Activated T-helper 2 cell treated with anti-CD3 and anti-CD28 coated beads, Interferon-gamma antibody, Interleukin-2, Interleukin-4, amounts not matched to agents 10 μg/mL and 5 μg/mL and 100 μg/mL, durations not matched to agents 14 hours and 24 hours and 36 hours (primary cell): ENCODE measurements at regions not wholly inside any gene's neighbourhood (a gene's known extent, or its start where the extent isn't known, plus 50 kb on each side); places are given as distances from the start of the nearest gene placed in this dataset.

ENCODE experiments used
- DNase-seq: peaks from one replicate; pipeline ENCODE4 v3.0.0; 2021; ENCODE audit warnings: low spot score
- H3K27ac Mint-ChIP-seq: one replicate; pipeline ENCODE4 v1.8.0; 2021; ENCODE audit warnings: mixed read lengths
- H3K27me3 Mint-ChIP-seq: one replicate; pipeline ENCODE4 v1.8.0; 2021; ENCODE audit warnings: low read depth, mixed read lengths
- H3K36me3 Mint-ChIP-seq: one replicate; pipeline ENCODE4 v1.8.0; 2021; ENCODE audit warnings: low read depth, mixed read lengths
- H3K4me1 Mint-ChIP-seq: one replicate; pipeline ENCODE4 v1.8.0; 2021; ENCODE audit warnings: low read depth, mixed read lengths
- H3K4me3 Mint-ChIP-seq: one replicate; pipeline ENCODE4 v1.8.0; 2021; ENCODE audit warnings: low read depth, mild to moderate bottlenecking, moderate library complexity, mixed read lengths
- H3K9me3 Mint-ChIP-seq: one replicate; pipeline ENCODE4 v1.8.0; 2021; ENCODE audit warnings: mixed read lengths
- intact Hi-C: fragments of 100-400 bp; cut with micrococcal nuclease; formaldehyde crosslinking; loops from one replicate; pipeline ENCODE4 v1.15.1; 2023

DNA sequence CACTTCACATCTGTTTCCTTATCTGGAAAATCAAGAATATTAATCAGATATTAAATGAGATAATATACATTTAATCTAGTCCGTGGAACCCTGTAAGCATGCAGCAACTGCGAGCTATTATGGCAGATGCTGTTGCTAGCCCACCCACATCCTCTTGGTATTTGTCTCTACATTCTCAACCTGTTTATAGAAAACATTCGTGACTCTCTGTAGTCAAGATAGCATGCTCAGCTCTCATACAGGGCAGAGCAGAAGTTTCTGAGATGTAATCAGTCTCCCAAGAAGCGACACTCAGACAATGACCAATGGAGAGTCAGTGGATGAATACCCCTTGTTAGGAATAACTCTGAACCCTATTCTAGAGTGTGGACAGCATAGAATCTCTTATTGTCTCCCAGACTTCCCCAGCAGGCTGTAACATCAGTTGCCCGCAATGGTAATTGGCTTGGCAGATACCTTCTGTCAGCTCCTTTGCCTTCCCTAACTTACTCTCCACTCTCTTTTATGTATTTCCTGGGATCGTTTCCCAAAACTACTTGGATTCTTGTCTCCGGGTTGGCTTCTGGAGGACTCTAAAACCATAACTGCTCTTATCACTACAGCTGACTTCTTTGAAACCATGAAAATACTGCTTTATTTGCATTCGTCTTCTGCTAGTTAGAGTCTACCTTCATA lies 400.7 kb upstream of the TNP1 start:
- Mint-ChIP-seq H3K27me3 (peaks cover 12% of the 10 kb centered on the region), H3K4me1 (no peaks in the 10 kb centered on the region), H3K4me3 (no peak overlapping the region), H3K36me3 (no peaks in the 10 kb centered on the region), H3K27ac (no peak overlapping the region), H3K9me3 (no peaks in the 10 kb centered on the region)
- DNase-seq: no peak
- intact Hi-C loops: no loop called here

GRCh38 chr2:217258170-217258569 lies 398.3 kb upstream of the TNP1 start:
- no peak for DNase-seq
- Mint-ChIP-seq H3K4me3 (no peak overlapping the region), H3K4me1 (no peaks in the 10 kb centered on the region), H3K27me3 (peaks cover 20% of the 10 kb centered on the region), H3K27ac (no peak overlapping the region), H3K9me3 (no peaks in the 10 kb centered on the region), H3K36me3 (no peaks in the 10 kb centered on the region)
- intact Hi-C loops: no loop called here

GRCh38 chr2:217256251-217256650 lies 396.4 kb upstream of the TNP1 start:
- no peak overlapping the region for H3K27ac Mint-ChIP-seq
- H3K9me3 Mint-ChIP-seq: no peaks in the 10 kb centered on the region
- no peak for DNase-seq
- intact Hi-C loops: no loop called here
- no peaks in the 10 kb centered on the region for H3K36me3 Mint-ChIP-seq
- H3K4me3 Mint-ChIP-seq: no peak overlapping the region
- peaks cover 24% of the 10 kb centered on the region for H3K27me3 Mint-ChIP-seq
- no peaks in the 10 kb centered on the region for H3K4me1 Mint-ChIP-seq

DNA sequence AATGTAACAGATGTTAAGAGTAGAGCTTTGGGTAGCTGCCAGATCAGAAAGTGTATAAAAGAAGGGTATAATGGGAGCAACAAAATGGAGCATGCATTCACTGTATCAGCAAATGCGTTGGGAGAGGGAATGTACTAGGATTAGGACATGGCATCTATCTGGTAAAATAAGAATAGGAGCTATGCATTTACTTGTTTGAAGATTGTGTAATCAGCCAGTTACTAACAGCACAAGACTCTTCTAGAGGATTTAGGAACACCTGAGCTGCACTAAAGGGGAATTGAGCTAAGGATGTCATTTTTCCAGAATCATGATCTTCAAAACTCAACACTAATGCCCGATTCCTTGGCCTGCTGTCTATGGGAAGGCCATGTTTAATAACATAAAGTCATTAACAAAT lies 394.2 kb upstream of the TNP1 start:
- Mint-ChIP-seq H3K27me3 (peaks cover 18% of the 10 kb centered on the region), H3K4me3 (no peak overlapping the region), H3K27ac (no peak overlapping the region), H3K36me3 (no peaks in the 10 kb centered on the region), H3K4me1 (no peaks in the 10 kb centered on the region), H3K9me3 (no peaks in the 10 kb centered on the region)
- DNase-seq: no peak
- intact Hi-C loops: no loop called here

DNA sequence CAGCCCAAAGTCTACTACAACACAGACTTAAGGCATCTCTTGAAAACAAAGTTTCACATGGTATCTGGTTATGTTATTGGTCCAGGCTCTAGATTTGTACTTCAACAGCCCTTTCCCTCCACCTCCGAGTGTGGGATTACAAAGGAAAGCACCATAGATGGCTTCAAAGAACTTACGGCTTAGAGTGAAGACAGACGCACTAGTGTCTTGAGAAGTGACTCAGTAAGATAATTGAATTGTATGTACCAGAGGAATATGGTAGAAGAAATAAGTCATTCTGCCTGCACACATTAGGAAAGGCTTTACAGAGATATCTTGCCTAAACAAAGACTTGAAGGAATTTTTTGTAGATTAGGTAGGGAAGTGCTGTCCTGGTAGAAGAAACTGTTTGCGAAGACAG lies 392.3 kb upstream of the TNP1 start:
- no peaks in the 10 kb centered on the region for H3K36me3 Mint-ChIP-seq
- H3K27me3 Mint-ChIP-seq: peaks cover 20% of the 10 kb centered on the region
- no peaks in the 10 kb centered on the region for H3K9me3 Mint-ChIP-seq
- intact Hi-C loops: no loop called here
- DNase-seq: no peak
- H3K27ac Mint-ChIP-seq: no peak overlapping the region
- no peaks in the 10 kb centered on the region for H3K4me1 Mint-ChIP-seq
- H3K4me3 Mint-ChIP-seq: no peak overlapping the region

- no peak overlapping the region for H3K4me3 Mint-ChIP-seq
- H3K36me3 Mint-ChIP-seq: no peaks in the 10 kb centered on the region
- no peaks in the 10 kb centered on the region for H3K9me3 Mint-ChIP-seq
- no peak for DNase-seq
- no peak overlapping the region for H3K27ac Mint-ChIP-seq
- peaks cover 23% of the 10 kb centered on the region for H3K27me3 Mint-ChIP-seq
- peaks cover 8% of the 10 kb centered on the region for H3K4me1 Mint-ChIP-seq
- intact Hi-C loops: no loop called here
These were observed 390.2 kb upstream of the TNP1 start for GRCh38 chr2:217250013-217250524.

GRCh38 chr2:217249121-217250012 lies 389.5 kb upstream of the TNP1 start:
- DNase-seq: no peak
- H3K9me3 Mint-ChIP-seq: no peaks in the 10 kb centered on the region
- H3K27ac Mint-ChIP-seq: no peak overlapping the region
- no peaks in the 10 kb centered on the region for H3K36me3 Mint-ChIP-seq
- H3K4me1 Mint-ChIP-seq: peaks cover 8% of the 10 kb centered on the region
- no peak overlapping the region for H3K4me3 Mint-ChIP-seq
- H3K27me3 Mint-ChIP-seq: peaks cover 23% of the 10 kb centered on the region
- intact Hi-C loops: no loop called here

DNA sequence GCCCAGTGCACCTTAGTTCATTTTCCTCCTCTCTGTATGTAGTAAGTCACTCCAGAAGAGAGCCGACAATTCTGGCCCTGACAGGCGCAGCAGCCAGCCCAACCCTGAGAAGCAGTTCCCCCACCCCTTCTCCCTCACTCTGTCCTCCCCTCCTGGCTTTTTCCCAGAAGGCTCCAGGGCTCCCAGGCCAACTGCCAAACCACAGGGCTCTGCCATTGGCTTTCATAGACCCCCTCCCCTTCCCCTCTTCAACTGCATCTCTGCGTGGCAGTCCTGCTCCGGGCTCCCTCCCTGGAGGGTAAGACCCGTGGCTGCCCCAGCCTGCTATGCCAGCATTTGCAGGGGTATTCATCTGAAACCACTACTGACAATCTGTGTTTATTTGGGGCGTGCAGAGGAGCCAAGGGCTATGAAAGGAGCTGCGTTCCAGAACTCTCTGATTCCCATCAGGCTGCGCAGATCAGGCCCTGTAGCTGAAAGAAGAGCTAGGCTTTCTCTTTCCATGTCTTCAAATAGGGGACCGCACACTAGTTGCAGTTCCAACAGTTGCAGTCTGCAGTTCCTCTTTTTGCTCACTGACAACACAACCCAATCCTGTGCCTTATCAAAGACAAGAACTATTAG lies 388.6 kb upstream of the TNP1 start:
- intact Hi-C loops: no loop called here
- H3K9me3 Mint-ChIP-seq: no peaks in the 10 kb centered on the region
- no peaks in the 10 kb centered on the region for H3K36me3 Mint-ChIP-seq
- DNase-seq: no peak
- H3K27ac Mint-ChIP-seq: no peak overlapping the region
- no peak overlapping the region for H3K4me3 Mint-ChIP-seq
- peaks cover 23% of the 10 kb centered on the region for H3K27me3 Mint-ChIP-seq
- peaks cover 8% of the 10 kb centered on the region for H3K4me1 Mint-ChIP-seq

GRCh38 chr2:217247476-217247875 lies 387.6 kb upstream of the TNP1 start:
- intact Hi-C loops: no loop called here
- no peak overlapping the region for H3K27ac Mint-ChIP-seq
- H3K4me3 Mint-ChIP-seq: no peak overlapping the region
- H3K9me3 Mint-ChIP-seq: no peaks in the 10 kb centered on the region
- no peak for DNase-seq
- no peaks in the 10 kb centered on the region for H3K36me3 Mint-ChIP-seq
- peaks cover 25% of the 10 kb centered on the region for H3K27me3 Mint-ChIP-seq
- H3K4me1 Mint-ChIP-seq: peaks cover 8% of the 10 kb centered on the region

DNA sequence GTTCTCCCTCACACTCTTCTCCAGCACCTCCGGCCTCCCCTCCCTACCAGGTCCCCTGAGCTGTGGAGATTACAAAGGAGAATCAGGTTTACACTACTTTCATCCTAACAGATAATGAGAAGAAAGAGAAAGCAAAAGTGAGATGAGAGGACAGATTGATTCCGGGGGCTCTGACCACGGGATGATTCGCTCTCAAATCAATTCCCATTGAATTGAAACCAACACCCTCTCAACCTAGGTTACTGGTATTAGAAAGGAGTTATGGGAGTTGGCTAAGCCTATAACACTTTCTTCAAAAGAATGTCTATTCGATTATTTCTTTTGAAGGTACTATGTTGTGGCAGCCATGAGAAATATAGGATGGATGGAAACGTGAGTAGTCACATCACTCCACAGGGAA lies 386.2 kb upstream of the TNP1 start:
- Mint-ChIP-seq H3K27me3 (peaks cover 17% of the 10 kb centered on the region), H3K4me1 (peaks cover 8% of the 10 kb centered on the region), H3K9me3 (no peaks in the 10 kb centered on the region), H3K27ac (no peak overlapping the region), H3K4me3 (no peak overlapping the region), H3K36me3 (no peaks in the 10 kb centered on the region)
- intact Hi-C loops: no loop called here
- DNase-seq: no peak

DNA sequence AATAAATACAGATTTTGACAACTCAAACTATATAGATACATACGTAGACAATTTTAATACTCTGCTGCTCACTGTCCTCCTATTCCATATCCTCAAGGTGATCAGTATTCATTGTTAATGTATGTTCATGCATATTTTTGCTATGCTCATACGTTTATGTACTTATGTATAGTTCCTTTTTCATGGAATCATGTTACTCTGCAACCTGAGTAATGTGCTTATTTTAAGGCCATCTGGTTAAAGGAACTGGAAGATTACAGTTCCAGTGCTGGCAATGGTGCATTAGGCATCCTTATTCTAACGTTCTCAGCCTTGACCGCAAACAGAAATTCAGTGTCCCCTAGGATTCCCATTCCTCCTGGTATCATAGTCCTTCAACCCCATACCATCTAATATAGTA lies 385.0 kb upstream of the TNP1 start:
- no peaks in the 10 kb centered on the region for H3K9me3 Mint-ChIP-seq

DNA sequence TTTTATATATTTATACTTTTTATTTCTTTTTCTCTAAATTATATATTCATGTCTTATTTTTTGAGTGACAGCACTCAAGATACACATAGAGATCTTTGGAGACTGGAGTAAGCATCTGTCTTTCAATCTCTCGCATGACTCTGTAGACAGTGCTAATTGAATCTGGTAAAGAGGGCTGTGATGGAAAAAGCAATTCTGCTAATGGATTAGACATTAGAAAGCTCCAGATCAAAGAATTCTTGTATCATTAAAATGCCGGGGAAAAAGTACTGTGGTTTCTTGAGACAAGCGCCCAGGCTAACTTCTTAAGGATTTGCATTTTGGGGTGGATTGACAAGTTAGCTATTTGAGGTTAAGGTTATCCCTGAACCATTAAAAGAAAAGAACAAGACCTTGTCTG lies 383.1 kb upstream of the TNP1 start:
- Mint-ChIP-seq H3K27ac (no peak overlapping the region), H3K36me3 (no peaks in the 10 kb centered on the region), H3K27me3 (peaks cover 17% of the 10 kb centered on the region), H3K4me1 (peaks cover 10% of the 10 kb centered on the region), H3K9me3 (no peaks in the 10 kb centered on the region), H3K4me3 (no peak overlapping the region)
- intact Hi-C loops: no loop called here
- DNase-seq: no peak

More for the DNA sequence above, 385.0 kb upstream of the TNP1 start:
- intact Hi-C loops: no loop called here
- Mint-ChIP-seq H3K4me1 (peaks cover 8% of the 10 kb centered on the region), H3K27me3 (peaks cover 17% of the 10 kb centered on the region), H3K36me3 (no peaks in the 10 kb centered on the region), H3K27ac (no peak overlapping the region), H3K4me3 (no peak overlapping the region)
- no peak for DNase-seq

DNA sequence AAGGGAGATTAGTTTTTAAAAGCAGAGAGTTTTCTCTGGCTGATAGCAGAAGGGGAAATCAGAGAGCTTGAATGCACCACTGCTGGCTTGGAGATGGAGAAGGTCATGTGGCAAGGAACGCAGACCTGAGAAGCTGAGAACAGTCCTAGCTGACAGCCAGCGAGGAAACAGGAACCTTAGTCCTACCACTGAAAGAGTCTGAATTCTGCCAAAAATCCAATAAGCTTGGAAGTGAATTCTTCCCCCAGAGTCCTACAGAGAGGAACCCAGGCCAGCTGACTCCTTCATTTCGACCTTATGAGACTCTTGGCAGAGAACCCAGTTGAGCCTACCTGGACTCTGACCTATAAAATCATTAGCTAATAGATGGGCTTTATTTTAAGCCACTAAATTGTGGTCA lies 371.9 kb upstream of the TNP1 start:
- H3K9me3 Mint-ChIP-seq: peaks cover 8% of the 10 kb centered on the region
- no peak overlapping the region for H3K4me3 Mint-ChIP-seq
- no peak overlapping the region for H3K27ac Mint-ChIP-seq
- intact Hi-C loops: no loop called here
- H3K36me3 Mint-ChIP-seq: peaks cover 5% of the 10 kb centered on the region
- peaks cover 35% of the 10 kb centered on the region for H3K27me3 Mint-ChIP-seq
- peaks cover 11% of the 10 kb centered on the region for H3K4me1 Mint-ChIP-seq
- no peak for DNase-seq
